ENCODE measurements at regions not wholly inside any gene's neighbourhood (a gene's known extent, or its start where the extent isn't known, plus 50 kb on each side); places are given as distances from the start of the nearest gene placed in this dataset.

- no peak for TF ChIP-seq CTCF (IDR thresholded peaks at IDR 0.05; ENCODE audit: low read length)
- no peak for TF ChIP-seq EZH2phosphoT487 (IDR thresholded peaks at IDR 0.05; ENCODE audit: low read length)
Measured at GRCh38 chr9:80399606-80400005, 827.8 kb downstream of the TLE4 start.
